H54 (cell line): ENCODE measurements at regions not wholly inside any gene's neighbourhood (a gene's known extent, or its start where the extent isn't known, plus 50 kb on each side); places are given as distances from the start of the nearest gene placed in this dataset.

Experiments
- DNase-seq: peaks from one replicate; pipeline ENCODE4 v3.0.0; 2011; ENCODE audit warnings: low spot score, mixed read lengths; ENCODE audit not compliant: insufficient read length
- FAIRE-seq: peaks from 3 replicates; lab custom pipeline; 2011; peaks lifted over from hg19 to GRCh38; lab: Jason Lieb, UNC
- POLR2A ChIP-seq: IDR thresholded peaks from 2 replicates; pipeline ENCODE4 v1.6.1; 2011; ENCODE audit warnings: low read depth, mild to moderate bottlenecking, low read length

DNA sequence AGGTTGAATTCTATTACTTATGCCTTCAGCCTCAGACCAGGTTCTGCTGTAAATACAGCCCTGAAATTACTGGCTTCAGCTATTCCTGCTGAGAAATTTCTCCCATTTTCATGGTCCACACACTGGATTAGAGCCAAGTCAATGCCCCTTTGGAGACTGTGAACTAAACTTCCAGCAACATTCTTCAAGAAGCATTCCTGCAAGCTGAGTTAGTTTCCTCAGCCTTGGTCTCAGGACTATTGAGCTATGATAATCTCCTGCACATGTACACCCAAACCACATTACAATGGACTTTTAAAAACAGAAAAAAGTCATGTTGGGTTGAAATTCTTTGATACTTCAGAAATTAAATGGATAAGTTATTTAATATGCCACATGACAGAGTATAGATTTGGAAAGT is 58.0 kb upstream of the AVPR1A start:
- no peak for DNase-seq
- no peak for FAIRE-seq
- TF ChIP-seq POLR2A = no peak

DNA sequence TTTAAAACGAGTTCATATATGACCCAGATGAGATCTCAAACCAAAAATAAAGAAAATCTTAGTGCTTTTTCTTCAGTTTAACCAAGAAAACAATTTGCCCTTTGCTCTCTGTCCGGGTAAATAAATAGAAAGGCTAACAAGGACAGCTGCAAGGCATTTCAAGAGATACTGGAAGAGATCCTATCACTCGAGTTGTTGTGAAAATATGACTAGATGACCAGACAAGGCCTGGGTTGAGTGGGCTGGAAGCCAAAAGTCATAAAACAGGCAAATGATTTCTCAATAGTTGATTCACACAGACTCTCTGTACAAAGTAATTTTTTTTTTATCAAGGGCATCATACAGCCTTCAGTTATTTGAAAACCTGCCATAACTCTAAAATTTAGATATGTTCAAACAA is 55.9 kb upstream of the AVPR1A start:
- DNase-seq (no peak), FAIRE-seq (no peak)
- TF ChIP-seq POLR2A = no peak

DNA sequence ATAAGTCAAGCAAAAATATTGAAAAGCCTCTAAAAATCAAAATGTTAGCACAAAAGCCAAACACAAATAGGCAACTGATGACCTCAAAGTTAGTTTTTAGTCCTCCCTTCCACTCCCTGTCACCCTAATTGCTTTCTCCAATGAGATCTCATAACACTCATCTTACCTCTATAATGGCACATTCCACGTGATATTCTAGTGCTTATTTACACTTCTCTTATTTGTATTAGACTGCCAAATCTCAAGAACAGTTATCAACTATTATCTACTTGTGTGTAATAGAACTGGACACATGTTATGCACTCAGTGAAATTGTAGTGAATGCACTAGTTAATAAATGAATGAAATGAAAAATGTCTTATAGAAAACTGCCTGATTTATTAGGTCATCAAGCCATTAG is 55.5 kb upstream of the AVPR1A start:
- no peak for DNase-seq
- no peak for TF ChIP-seq POLR2A
- FAIRE-seq = no peak
